ENCODE measurements at regions not wholly inside any gene's neighbourhood (a gene's known extent, or its start where the extent isn't known, plus 50 kb on each side); places are given as distances from the start of the nearest gene placed in this dataset.
"Not testable (repeated sequence)": the region's sequence is repeated elsewhere in the genome, so short reads cannot be mapped to it uniquely, and the experiment has no call there.

DNA sequence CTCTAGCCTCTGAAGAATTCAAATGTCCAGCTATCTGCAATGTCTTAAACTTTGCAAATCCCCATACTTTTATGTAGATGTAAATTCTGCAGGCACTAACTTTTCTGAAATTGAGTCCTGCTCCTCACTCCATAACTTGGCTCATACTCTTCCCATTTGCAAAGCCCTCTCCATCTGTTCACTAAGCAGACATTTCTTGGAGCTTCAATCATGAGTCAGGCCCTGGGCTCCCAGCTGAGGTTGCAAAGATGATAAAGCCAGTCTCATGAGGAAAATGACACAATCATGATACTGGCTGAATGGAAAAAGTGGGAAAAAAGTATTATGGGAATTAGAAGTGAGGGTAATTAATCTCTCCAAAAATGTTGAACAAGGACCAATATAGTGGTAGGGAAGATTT, 507.6 kb downstream of the NR2F2 start:
- no peak for DNase-seq

DNA sequence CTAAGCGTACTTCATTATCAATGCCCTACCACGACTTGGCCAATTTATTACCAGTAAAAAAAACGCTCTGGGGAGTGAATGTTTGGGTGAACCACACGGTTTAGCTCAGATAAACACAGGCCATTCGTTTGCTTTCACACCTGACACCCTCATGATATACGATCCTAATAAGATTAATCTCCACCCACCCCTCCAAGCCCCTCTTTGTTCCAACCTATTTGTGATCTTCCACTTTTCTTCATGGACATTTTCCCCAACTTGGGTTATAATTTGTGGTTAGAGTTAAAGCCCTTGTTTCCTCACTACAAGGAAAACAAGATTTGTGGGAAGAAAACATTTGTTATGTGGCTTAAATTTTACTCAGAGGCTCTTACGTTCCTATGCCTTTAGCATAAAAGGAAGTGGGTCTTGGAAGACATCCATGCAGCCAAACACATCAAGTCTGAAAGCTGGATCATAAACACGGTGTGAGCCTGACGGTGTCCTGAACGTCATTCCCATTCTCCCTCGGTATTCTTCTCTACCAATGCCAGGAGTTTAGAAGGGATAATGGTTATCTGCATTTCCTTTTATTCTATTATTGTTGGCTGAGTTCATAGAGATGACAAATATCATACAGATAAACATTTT, 518.9 kb downstream of the NR2F2 start:
- DNase-seq = no peak

DNA sequence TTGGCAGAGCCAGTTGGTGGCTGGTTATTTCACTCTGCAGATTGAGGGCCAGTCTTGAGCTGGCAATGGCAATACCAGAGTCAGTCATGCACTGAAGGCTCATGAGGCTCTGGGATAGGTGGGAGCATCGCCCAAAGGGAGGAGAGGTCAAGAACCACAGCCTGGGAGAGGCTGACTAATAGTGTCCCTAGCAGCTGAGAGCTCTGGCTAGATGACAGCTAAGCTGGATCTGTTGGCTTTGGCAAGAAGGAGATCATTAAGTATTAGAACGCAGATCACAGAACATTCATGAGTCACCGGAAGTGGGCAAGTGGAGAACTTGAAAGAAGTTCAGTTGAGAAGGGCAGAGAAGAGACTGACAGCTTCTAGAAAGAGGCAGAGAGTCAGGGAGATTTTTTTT, 521.1 kb downstream of the NR2F2 start:
- DNase-seq = no peak

DNA sequence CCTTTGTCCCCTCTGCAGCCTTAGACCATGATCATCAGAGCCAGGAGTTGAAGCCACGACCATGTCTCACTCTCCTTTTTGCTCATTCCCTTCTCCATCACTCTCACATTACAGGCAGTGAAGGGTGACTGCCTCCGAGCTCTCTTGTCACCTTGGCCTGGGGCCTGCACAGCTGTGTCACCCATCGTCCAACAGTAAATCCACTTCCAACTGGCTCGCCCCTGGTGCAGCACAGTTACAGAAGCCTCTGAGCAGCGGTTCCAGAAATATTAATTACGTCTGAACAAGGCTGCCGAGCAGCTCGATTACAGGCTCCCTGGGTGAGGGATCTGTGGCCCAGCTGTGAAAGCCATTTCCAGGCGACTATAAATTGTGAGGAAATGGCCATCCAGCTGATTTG, 528.2 kb downstream of the NR2F2 start:
- no peak for DNase-seq

DNA sequence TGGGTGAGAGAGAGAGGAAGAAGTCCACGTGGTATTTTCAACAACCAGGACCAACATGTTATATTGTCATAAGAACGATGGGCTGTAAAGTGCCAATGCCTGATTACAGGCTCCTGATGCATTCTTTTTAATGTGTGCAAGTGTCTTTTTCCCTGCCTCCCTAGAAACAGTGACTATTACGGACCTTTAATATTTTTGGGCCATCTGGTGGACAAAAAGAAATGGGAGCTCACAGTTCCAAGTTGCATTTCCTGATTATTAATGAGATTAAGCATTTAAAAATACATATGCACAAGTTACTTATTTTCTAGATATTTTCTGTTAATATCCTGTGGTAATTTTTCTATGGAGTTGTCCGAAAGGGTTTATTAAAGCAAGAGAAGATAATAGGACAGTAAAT, 530.2 kb downstream of the NR2F2 start:
- DNase-seq = no peak

DNA sequence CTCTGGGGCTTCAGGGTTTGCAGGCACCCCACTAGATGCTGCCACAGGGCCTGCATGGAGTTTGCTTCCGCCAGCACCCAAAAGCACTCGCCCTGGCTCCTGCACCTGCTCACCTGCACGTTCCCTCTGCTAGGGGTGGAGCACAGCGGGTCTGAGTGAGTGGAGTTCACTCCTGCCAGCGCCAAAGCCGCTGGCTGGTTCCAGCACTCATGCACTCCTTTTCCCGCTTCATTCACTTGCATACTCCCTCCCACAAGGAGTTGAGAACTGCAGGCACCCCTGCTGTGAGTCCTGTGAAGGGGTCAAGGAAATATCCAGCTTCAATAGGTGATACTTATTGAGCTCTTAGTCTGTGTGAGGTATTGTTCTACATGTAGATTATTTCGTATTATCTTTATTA, 537.5 kb downstream of the NR2F2 start:
- DNase-seq = no peak

DNA sequence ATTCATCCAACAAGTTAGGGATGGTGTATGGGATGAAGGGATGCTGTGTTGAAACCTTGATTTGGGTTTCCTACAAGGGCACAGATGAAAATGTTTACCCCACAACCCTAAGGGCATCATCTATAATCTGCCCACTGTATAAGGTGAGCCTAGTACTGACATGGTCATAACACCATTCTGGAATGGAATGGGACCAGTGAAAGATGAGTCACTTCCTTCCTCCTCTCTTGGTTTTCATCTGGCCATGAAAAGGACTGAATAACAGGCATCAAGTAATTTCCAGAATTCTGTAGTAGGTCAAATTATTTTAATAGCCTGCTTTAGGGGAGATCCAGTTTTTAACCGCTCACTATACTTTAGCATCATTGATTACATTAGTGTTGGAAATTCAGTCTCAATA, 538.6 kb downstream of the NR2F2 start:
- DNase-seq = no peak

DNA sequence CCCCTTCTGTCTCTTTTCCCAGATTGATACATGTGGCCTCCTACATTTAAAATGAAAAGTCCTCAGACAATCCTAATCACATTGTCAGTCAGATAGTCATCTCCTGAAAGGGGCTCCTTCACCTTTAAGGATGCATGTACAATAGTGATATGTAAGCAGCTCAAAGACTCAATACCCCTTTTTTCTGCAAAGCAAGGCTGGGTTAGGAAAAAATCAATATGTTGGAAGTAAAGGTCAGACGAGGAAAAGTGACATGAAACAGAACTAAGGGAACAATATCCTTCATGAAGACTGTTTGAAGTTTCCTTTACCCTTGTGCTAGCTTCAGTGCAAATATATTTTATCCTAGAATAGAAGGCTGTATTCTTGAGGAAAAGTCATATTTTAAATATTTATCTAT, 539.3 kb downstream of the NR2F2 start:
- DNase-seq = no peak

DNA sequence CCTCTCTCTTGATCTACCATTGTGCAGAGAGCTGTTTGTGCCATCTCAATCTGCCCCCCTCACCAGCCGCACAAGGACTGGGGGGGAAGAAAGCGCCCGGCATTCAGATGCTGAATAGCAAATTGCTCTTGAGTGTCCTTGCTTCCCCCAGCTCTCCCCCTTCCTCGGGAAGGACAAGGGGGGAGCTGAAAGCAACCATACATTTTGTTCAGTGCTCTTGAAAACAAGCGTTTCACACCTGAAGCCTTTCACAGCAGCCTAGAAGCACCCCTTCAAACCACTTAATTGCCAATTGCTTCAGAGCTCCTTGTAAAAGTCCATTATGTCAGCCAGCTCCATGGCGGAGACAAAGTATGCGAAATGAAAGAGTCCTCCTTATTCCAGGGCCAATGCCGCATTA, 540.1 kb downstream of the NR2F2 start:
- DNase-seq = no peak

DNA sequence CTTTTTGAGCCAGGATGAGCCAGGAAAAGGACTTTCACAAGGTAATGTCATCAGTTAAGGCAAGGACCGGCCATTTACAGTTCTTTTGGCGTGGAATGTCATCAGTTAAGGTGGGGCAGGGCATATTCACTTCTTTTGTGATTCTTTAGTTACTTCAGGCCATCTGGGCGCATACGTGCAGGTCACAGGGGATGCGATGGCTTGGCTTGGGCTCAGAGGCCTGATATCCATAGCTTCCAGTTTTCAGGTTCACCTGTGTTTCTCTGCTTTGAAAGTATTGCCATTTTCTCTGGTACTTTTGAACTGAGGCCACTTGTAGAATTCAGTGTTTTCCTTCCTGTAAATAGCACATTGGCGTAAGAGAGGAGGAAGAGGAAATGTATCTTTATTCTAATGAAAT, 546.9 kb downstream of the NR2F2 start:
- not testable (repeated sequence) for DNase-seq

DNA sequence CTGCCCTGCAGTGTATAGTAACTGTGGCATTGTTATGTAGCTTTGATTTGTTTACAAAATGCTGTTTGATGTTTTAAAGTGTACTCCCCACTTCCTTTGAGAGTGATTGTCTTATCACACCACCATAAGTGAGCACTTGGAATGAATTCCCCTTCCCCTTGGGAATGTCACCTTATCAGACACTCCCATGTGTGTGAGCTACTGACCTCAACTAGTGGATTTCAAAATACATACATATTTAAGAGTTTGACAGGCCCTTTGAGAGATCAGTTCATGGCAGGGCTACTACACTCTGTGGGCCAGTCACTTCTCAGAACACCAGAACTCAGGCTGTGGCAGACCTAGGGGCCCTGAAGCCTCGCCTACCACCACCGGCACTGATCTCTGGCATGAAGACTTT, 547.6 kb downstream of the NR2F2 start:
- DNase-seq = no peak

DNA sequence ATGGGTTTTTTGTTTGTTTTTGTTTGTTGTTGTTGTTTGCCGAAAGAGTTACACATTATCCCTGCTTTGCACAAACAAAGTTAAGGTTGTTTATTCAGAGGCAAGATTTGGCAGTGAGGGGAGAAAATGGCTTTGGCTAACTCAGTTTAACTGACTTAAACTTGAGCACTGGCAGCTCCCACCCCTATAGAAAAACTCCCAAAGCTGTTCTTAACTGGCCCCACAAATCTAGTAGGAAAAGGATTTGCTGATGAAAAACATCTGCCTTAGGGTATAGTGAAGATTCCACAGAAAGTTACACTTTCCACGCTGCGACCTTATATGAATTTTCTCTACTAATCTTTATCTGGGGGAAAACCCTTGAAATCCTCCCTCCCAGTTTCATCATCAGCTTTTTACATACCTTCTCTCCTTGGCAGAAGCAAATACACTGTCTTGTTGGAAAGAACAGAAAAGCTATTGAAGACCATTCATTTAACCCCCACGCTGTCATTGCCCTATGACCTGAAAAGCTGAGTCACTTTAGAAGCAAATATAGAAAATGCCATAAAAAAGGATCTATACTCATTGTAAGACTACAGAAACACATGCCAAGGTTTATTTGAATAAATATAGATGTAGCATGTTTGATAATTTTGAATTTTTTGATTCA, 551.7 kb downstream of the NR2F2 start:
- no peak for DNase-seq

DNA sequence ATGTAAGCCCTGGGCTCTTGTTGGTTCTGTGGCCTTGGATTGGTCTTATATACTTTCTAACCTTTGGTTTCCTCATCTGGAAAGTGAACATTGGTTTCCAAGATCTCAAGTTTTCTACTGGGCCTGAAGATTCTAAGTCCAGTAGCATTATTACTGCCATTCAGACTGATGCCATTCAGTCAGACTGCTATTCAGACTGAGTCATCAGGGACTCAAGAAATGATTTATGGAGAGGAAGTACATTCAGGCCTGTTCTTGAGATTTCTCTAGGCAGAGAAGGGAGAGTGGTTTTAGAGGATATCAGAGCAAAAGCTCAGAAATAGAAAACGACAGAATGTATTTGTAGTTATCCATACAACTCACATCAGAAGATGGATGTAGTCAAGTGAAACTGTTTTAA, 557.2 kb downstream of the NR2F2 start:
- DNase-seq = no peak

DNA sequence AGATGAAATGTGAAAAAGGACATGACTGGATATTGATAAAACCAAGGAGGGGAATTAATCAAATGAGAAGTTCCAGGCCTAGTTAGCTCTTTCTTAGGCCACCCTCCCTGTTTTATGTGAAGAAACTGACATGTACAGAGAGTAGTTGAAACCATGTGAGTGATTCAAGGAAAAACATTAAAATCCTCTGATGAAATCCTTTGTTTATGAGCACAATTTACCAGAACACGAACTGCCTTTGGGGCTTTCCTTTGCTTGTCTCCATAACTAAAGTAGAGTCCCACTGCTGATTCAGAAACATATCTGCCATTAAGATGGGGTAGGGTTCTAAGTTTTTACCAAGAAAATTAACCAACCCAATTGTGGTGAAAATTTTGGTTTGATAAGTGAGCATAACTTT, 558.3 kb downstream of the NR2F2 start:
- no peak for DNase-seq

DNA sequence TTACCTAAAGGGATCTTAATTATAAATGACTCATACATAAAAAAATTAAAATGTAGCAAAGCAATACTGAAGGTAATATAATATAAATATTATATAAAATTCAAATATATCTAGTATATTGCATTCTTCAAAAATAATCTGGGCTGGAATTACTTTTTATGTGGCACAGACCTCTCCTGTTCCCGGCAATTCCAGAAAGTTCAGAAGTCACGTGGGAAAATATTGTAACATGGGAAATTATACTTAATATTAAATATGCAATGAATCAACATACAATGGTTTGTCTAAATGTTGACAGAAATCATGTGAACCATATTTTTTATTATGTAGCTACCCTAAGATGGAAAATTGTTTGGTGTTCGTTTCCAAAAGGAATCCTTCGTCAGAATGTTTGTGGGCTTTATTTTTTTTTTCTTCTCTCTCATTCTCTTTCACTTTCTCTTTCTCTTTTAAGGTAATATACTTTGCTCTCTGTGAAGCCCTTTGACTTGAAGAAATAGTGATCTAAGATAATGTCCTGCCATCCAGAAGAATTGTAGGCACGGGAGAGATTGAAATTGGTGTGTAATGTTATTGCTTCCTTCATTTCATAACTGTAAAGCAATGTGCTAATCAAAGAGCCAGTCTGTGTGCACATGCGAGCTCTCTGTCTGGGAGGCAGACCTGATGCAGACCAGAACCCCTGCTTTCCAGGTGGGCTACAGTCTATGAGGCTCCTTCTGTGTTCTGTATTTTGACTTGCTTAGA, 559.4 kb downstream of the NR2F2 start:
- no peak for DNase-seq

DNA sequence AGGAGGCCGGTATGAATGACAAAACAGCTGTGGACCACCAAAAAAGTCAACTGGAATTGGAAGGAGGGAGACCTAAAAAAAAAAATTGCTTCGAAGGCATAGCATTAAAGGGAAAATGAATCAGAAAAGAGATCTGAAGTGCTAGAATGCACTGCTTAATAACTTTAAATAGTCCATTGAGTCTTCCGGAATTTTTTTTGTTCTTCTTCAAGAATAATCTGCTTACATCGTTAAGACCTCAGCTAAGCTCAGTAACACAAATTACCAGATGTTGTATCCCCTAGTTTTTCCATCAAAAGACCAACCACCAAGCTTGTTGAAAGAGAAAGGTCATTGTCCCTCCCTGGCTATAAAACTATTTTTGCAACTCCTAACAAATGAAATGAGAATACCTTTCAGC, 560.5 kb downstream of the NR2F2 start:
- no peak for DNase-seq

DNA sequence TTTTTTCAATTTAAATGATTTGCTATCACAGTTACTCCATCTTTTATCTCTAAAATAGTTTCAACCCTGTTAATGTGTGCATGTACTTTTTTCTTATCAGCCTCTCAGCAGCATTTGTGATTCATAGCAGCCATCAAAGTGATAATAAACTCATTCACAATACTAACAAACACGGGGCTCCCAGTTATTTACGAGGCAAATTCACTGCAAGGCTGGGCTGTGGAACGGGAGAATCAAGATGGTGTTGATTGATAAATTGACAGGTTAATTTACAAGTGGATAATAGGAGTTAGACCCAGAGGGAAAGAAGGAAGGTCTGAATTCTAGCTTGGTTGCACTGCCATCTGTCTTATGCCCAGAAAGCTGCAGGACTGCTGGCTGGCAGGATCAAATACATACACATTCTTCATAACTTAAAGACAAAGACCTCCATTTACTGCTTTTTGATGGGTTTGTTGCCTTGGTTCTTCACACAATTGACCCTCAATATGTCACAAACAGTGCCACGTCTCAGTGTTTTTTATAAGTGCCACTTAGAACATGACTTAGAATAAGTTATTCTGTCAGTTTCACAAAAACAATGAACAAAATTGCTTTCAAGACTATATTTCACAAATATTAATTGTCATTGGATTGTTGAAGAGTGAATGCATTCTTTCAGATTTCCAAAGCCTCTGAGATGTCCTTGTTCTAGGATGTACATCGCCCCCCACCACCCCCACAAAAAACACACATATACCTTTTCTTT, 562.8 kb downstream of the NR2F2 start:
- no peak for DNase-seq

DNA sequence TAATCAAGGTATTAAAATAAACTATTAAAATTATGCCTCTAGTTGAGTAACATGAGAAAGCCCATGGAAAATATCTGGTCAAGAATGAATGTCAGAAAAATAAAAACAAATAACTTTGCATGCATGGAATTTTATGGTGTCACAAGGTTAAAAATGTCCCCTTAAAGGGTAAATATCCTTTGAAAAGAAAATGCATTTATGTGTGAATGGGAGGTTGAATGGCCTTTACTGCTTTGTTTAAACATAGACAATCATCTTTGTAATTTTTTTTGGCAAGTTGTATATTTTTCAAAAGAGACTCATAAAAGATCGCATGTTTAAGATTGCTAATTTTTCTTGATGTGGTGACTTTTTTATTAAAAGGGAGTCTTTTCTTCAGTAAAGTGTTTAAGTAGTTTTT, 564.2 kb downstream of the NR2F2 start:
- no peak for DNase-seq

DNA sequence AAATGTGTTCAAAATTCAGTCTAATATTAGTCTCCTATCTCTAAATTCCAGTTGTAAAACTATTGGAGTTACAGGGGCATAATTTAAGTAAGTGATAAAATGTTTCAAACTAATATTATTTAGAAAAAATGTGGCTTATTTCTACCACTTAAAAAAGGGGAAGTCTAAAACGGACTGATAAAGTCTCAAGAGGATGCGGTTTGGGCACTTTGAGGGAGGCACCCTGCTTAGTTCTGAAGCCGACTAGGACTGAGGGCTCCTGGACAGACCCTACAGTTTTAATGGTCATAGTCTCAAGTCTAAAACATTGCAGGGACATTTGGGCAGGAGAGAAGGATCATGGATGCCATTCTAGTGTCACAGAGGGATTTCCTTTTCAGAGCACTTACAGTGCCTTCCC, 566.3 kb downstream of the NR2F2 start:
- DNase-seq = no peak

DNA sequence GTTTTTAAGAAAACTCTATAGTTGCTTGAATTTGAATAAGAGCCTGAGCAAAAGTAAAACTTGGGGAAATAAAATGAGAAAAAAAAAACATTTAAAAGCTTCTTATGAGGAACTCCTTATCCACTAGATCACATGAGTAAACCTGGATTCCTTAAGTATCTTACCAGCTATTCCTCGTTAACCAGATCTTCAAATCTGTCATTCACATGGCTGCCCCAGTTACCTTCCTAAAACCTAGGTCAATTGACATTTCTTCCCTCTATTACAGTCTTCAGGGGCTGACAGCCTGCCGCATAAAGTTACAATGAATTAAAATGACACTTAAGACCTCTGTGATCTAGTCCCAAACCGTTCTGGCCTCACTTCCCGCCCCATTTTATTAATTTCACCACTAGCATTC, 583.6 kb downstream of the NR2F2 start:
- no peak for DNase-seq

DNA sequence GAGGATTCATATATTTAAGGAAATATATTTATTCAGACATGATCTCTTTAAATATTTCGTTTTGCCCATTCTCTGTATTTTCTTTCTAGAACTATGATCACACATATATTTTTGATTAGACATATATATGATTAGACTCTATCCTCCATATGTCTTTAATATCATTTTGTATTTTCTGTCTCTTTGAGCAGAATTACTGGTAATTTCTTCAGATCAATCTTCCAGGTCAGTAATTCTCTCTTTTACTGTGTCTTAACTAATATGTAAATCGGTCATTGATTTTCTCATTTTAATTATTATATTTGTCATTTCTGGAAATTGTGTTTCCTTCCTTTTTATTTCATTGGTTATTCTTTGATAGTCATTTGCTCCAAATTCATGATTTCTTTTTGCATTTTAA, 586.2 kb downstream of the NR2F2 start:
- DNase-seq = no peak

DNA sequence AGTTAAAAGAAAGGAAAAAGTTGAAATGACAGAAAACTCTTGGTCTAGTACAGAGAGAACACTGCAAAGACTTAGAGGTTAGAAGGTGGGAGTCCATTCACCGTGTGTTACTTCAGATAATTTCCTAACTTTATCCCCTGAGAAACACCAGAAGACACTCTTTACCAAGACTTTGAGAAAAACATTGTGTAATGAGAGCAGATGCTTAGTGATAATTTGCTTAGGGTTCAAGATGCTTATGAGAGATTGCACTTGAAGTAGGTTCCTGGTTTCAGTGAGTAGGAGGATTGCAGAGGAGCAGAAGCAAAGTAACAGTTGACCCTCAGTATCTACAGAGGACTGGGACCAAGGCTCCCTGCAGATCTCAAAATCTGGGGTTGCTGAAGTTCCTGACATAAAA, 594.1 kb downstream of the NR2F2 start:
- DNase-seq = no peak

DNA sequence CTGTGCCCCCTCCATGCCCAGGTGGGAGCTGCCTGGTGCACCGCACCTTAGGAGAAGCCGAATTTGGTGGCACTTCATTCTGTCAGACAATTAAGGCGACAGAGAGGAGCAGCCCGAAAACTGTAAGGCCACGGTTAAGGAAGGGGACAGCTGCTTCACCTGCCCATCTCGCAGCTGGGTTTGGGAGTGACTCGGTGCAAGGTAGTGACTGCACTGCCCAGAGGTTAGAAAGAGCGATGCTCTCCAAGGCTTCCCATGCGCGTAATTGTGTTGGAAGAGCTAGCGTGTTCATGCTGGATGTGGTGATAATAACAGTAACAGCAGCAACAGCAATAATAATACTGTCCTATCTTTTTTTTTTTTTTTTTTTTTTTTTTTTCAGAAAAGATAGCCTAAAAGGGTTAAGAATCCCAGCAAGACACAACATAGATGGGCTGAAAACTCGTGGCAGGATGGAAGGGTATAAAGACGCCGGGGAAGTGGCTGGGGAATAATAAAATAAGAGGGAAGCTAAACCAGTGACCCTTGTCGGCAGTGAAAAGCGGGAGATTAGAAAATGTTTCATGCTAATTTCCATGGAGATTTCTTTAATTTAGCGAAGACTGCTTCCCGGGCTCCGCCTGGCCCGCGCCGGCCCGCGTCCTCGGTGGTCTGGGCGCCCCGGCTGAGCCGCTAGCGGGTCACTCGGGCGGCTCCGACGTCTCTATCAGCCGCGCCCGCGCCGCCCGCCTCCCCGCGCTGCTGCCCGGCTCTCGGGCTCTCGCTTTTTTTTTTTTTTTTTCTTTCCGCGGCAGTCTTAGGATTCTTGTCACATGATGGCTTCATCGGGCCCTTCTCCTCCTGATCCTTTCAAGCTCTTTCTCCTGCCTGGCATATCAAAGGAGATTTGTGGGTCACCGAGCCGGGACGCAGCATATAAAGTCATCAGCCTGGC, 617.1 kb downstream of the NR2F2 start:
- DNase-seq = no peak
